Uterus (tissue), 3 donors: ENCODE measurements at regions not wholly inside any gene's neighbourhood (a gene's known extent, or its start where the extent isn't known, plus 50 kb on each side); places are given as distances from the start of the nearest gene placed in this dataset.

Experiments used
- DNase-seq, 2 donors: peaks; one replicate each; pipeline ENCODE4 v3.0.0-alpha.2; 2019 to 2020
- H3K27ac ChIP-seq, 2 donors: fragments of 200-600 bp; sonication (generic); 1 replicate in 1 of 2; 2 replicates in 1 of 2; pipeline ENCODE4 v1.5.1; 2016 to 2018
- H3K27me3 ChIP-seq, 2 donors: fragments of 200-600 bp; sonication (generic); one replicate each; pipeline ENCODE4 v1.5.1; 2018 to 2019; ENCODE audit warnings: control low read depth in 1 of 2
- H3K36me3 ChIP-seq, 2 donors: fragments of 200-600 bp; sonication (generic); one replicate each; pipeline ENCODE4 v1.5.1; 2019; ENCODE audit warnings: control low read depth in 1 of 2
- H3K4me1 ChIP-seq, 2 donors: fragments of 200-600 bp; sonication (generic); one replicate each; pipeline ENCODE4 v1.5.1; 2018 to 2019; ENCODE audit warnings: control low read depth in 1 of 2
- H3K4me3 ChIP-seq, 2 donors: fragments of 200-600 bp; sonication (generic); 1 replicate in 1 of 2; 2 replicates in 1 of 2; pipeline ENCODE4 v1.5.1; 2018 to 2019; ENCODE audit warnings: mild to moderate bottlenecking in 1 of 2
- H3K9me3 ChIP-seq, 2 donors: fragments of 200-600 bp; sonication (generic); one replicate each; pipeline ENCODE4 v1.5.1; 2019; ENCODE audit warnings: control low read depth in 1 of 2
- POLR2A ChIP-seq, 2 donors: fragments of 450-650 bp; IDR thresholded peaks; one replicate each; pipeline ENCODE4 v1.6.1; 2016; ENCODE audit warnings: antibody characterized with exemption in 2 of 2, mild to moderate bottlenecking in 1 of 2, moderate library complexity in 1 of 2
- intact Hi-C: fragments of 100-400 bp; cut with DNase I; formaldehyde crosslinking; loops from one replicate; pipeline ENCODE4 v1.15.1; 2023; ENCODE audit warnings: low total_unique reads
- TF ChIP-seq, protein P1 (sequence below), 4 experiments: fragments of 200-600 bp in 2 of 4; fragments of 450-650 bp in 2 of 4; sonication (generic) in 2 of 4; IDR thresholded peaks; one replicate each; pipeline ENCODE4 v1.5.1; 2016 to 2019; ENCODE audit warnings: antibody characterized with exemption in 4 of 4, mild to moderate bottlenecking in 2 of 4, moderate library complexity in 1 of 4
- donor health status: DM: yes; HTN: yes; CAD: no.

DNA sequence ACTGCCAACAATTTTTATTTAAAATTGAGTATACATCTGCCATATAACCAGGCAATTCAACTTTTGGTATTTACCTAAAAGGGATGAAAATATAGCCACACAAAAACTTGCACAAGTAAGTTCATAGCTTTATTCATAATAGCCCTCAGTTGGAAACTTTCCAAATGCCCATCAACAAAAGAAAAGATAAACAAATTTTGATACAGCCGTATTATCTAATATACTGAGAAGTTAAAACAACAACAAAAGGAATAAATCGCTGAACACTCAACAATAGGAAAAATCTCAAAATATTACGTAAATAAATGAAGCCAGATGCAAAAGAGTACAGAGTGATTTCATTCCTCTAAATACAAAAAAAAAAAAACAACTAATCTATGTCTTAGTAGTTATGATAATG, 399.2 kb upstream of the SEMA3D start:
- TF ChIP-seq POLR2A (IDR thresholded peaks at IDR 0.05): no peak
- TF ChIP-seq, protein P1, sequence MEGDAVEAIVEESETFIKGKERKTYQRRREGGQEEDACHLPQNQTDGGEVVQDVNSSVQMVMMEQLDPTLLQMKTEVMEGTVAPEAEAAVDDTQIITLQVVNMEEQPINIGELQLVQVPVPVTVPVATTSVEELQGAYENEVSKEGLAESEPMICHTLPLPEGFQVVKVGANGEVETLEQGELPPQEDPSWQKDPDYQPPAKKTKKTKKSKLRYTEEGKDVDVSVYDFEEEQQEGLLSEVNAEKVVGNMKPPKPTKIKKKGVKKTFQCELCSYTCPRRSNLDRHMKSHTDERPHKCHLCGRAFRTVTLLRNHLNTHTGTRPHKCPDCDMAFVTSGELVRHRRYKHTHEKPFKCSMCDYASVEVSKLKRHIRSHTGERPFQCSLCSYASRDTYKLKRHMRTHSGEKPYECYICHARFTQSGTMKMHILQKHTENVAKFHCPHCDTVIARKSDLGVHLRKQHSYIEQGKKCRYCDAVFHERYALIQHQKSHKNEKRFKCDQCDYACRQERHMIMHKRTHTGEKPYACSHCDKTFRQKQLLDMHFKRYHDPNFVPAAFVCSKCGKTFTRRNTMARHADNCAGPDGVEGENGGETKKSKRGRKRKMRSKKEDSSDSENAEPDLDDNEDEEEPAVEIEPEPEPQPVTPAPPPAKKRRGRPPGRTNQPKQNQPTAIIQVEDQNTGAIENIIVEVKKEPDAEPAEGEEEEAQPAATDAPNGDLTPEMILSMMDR (IDR thresholded peaks at IDR 0.05): no peak
- H3K9me3 ChIP-seq: no peaks in the 10 kb centered on the region

DNA sequence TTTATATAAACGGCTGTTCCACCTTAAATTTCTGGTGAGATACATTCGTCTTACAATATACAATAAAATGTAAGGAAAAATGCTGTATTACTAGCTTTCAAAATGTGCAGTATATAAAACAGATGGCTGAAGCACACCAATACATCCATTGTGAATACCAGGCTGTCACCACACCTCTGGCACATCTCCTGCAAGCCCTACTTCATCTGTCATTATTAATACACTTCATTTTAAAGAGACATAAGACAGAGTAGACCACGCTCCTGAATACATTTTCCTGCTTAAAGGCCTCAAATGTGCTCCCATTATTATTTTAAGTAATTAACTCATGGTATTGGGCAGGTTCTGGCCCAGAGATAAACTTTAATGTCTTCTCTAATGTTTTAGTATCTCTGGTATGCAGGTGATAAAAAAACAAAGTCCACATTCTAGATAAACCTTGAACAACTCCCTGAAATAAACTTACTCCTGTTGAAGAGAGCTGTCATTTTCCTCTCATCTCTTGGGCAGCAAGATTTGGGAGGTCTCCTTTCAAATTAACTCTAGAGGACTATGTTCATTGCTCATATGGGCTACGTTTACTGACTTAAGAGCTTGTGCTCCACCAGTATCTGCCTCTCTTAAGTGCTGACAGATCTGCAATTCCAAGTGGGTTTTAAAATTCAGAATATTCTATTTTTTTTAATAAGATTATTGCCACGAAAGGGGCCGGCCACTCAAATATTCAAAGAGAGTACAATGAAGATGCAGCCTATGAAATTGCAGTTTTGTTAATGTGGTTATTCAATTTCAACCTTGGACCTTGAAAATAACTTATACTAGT, 396.5 kb upstream of the SEMA3D start:
- Histone ChIP-seq H3K9me3 (no peaks in the 10 kb centered on the region), H3K36me3 (no peaks in the 10 kb centered on the region), H3K27me3 (no peaks in the 10 kb centered on the region), H3K4me1 (no peaks in the 10 kb centered on the region), H3K27ac (no peak overlapping the region), H3K4me3 (no peak overlapping the region)
- DNase-seq: no peak
- TF ChIP-seq POLR2A (IDR thresholded peaks at IDR 0.05): no peak
- TF ChIP-seq, protein P1 (IDR thresholded peaks at IDR 0.05): no peak
- intact Hi-C loops: no loop called here

More for the DNA sequence above, 399.2 kb upstream of the SEMA3D start:
- intact Hi-C loops: no loop called here
- H3K27me3 ChIP-seq: no peaks in the 10 kb centered on the region
- H3K4me3 ChIP-seq: no peak overlapping the region
- no peaks in the 10 kb centered on the region for H3K4me1 ChIP-seq
- no peak for DNase-seq
- H3K36me3 ChIP-seq: no peaks in the 10 kb centered on the region
- H3K27ac ChIP-seq: no peak overlapping the region

DNA sequence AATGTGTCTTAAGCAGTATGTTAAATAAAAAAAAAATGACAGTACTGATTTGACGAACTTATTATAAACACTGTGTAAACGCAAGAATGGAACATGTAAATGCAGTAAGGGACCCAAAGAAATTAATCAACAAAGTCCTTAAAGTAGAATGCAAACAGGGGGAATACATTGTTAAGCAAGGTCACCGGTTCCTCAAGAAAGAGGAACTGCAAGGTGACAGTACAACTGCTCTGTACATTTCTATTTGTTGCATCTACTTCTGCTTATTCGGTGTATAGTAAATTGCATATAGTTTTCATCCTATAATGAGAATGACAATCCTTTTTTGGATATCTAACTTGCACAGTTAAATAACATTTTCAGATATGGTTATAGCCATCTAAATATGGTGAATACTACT, 387.0 kb upstream of the SEMA3D start:
- H3K27ac ChIP-seq: no peak overlapping the region
- no peak for DNase-seq
- no peak overlapping the region for H3K4me3 ChIP-seq
- no peaks in the 10 kb centered on the region for H3K4me1 ChIP-seq
- H3K27me3 ChIP-seq: no peaks in the 10 kb centered on the region
- no peaks in the 10 kb centered on the region for H3K9me3 ChIP-seq
- no peaks in the 10 kb centered on the region for H3K36me3 ChIP-seq
- TF ChIP-seq POLR2A (IDR thresholded peaks at IDR 0.05): no peak
- TF ChIP-seq, protein P1 (IDR thresholded peaks at IDR 0.05): no peak
- intact Hi-C loops: no loop called here

DNA sequence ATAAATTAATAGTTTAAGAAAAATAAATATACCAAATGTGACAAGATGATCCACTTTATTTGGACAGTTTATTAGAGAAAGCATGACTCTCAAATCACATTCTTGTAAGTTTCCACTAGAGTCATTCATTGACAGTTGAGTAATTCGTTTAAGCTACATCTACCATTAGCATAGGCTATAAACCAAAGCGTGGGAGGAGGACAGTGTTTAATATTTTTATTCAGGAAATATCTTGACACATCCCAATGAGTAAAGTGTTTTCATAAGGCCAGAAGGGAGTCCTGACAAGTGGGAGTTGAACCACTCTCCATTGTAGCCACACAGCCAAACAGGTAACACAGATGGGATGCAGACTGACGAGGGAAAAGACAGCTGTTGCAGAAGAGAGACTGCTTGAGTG, 386.5 kb upstream of the SEMA3D start:
- intact Hi-C loops: no loop called here
- H3K4me3 ChIP-seq: no peak overlapping the region
- H3K9me3 ChIP-seq: no peaks in the 10 kb centered on the region
- H3K27ac ChIP-seq: no peak overlapping the region
- TF ChIP-seq POLR2A (IDR thresholded peaks at IDR 0.05): no peak
- TF ChIP-seq, protein P1 (IDR thresholded peaks at IDR 0.05): no peak
- H3K27me3 ChIP-seq: no peaks in the 10 kb centered on the region
- no peak for DNase-seq
- H3K36me3 ChIP-seq: no peaks in the 10 kb centered on the region
- H3K4me1 ChIP-seq: no peaks in the 10 kb centered on the region

DNA sequence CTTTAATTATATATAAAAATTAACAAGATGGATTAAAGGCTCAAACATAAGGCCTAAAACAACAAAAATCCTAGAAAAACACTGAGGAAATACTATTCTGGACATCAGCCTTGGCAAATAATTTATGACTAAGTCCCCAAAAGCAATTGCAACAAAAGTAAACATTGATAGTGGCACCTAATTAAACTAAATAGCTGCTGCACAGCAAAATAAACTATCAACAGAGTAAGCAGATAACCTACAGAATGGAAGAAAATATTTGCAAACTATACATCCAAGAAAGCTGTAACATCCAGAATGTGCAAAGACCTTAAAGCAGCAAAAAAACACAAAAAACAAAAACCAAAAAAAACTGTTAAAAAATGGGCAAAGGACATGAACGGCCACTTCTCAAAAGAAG, 384.0 kb upstream of the SEMA3D start:
- TF ChIP-seq, protein P1 (IDR thresholded peaks at IDR 0.05): no peak
- no peak for TF ChIP-seq POLR2A (IDR thresholded peaks at IDR 0.05)
- intact Hi-C loops: no loop called here
- no peak for DNase-seq

More for the DNA sequence above, 384.0 kb upstream of the SEMA3D start:
- Histone ChIP-seq H3K4me3 (no peak overlapping the region), H3K27ac (no peak overlapping the region), H3K4me1 (no peaks in the 10 kb centered on the region), H3K27me3 (no peaks in the 10 kb centered on the region), H3K36me3 (no peaks in the 10 kb centered on the region), H3K9me3 (no peaks in the 10 kb centered on the region)
